BLaER1 treated with 17β-estradiol and CSF1 and Interleukin-3, amounts not matched to agents 10 nM and 100 nM (cell line): ENCODE measurements at regions not wholly inside any gene's neighbourhood (a gene's known extent, or its start where the extent isn't known, plus 50 kb on each side); places are given as distances from the start of the nearest gene placed in this dataset.

Experiments used
- H3K27ac ChIP-seq, 11 experiments: shearing (Covaris generic); formaldehyde crosslinking; 2 replicates each; pipeline ENCODE4 v1.8.1; 2022
- H3K27me3 ChIP-seq, 11 experiments: shearing (Covaris generic); formaldehyde crosslinking; 2 replicates each; pipeline ENCODE4 v1.8.1; 2022
- H3K36me3 ChIP-seq, 11 experiments: shearing (Covaris generic); formaldehyde crosslinking; 2 replicates each; pipeline ENCODE4 v1.8.1; 2022
- H3K4me1 ChIP-seq, 10 experiments: shearing (Covaris generic); formaldehyde crosslinking; 2 replicates each; pipeline ENCODE4 v1.8.1; 2022
- H3K4me2 ChIP-seq, 11 experiments: shearing (Covaris generic); formaldehyde crosslinking; 2 replicates each; pipeline ENCODE4 v1.8.1; 2022
- H3K4me3 ChIP-seq, 10 experiments: shearing (Covaris generic); formaldehyde crosslinking; 2 replicates each; pipeline ENCODE4 v1.8.1; 2022
- H3K9ac ChIP-seq, 11 experiments: shearing (Covaris generic); formaldehyde crosslinking; 2 replicates each; pipeline ENCODE4 v1.8.1; 2022
- H3K9me3 ChIP-seq, 11 experiments: shearing (Covaris generic); formaldehyde crosslinking; replicated peaks in 1 of 11; 2 replicates each; pipeline ENCODE4 v1.8.1; 2022
- H4K20me1 ChIP-seq, 11 experiments: shearing (Covaris generic); formaldehyde crosslinking; 2 replicates each; pipeline ENCODE4 v1.8.1; 2022
- Cebpa-rat ChIP-seq, 11 experiments: shearing (Covaris generic); IDR thresholded peaks; 2 replicates each; pipeline ENCODE4 v1.8.1; 2022

GRCh38 chr1:214977110-214977509 lies 105.4 kb upstream of the KCNK2 start:
- Histone ChIP-seq H3K27ac (no peak overlapping the region), H3K9ac (no peak overlapping the region), H3K27me3 (no peaks in the 10 kb centered on the region), H3K4me3 (no peak overlapping the region), H4K20me1 (no peaks in the 10 kb centered on the region), H3K36me3 (no peaks in the 10 kb centered on the region), H3K9me3 (no peaks in the 10 kb centered on the region), H3K4me2 (no peak overlapping the region), H3K4me1 (no peaks in the 10 kb centered on the region)
- TF ChIP-seq Cebpa-rat (IDR thresholded peaks at IDR 0.05), result no peak

GRCh38 chr1:214977700-214978374 lies 104.7 kb upstream of the KCNK2 start:
- Histone ChIP-seq H3K36me3 (no peaks in the 10 kb centered on the region), H3K27me3 (no peaks in the 10 kb centered on the region), H4K20me1 (no peaks in the 10 kb centered on the region), H3K9ac (no peak overlapping the region), H3K9me3 (no peaks in the 10 kb centered on the region), H3K4me3 (no peak overlapping the region), H3K4me2 (no peak overlapping the region), H3K27ac (no peak overlapping the region), H3K4me1 (no peaks in the 10 kb centered on the region)
- TF ChIP-seq Cebpa-rat (IDR thresholded peaks at IDR 0.05), result no peak

- Histone ChIP-seq H3K9me3 (no peaks in the 10 kb centered on the region), H3K27me3 (no peaks in the 10 kb centered on the region), H3K4me3 (no peak overlapping the region), H4K20me1 (no peaks in the 10 kb centered on the region), H3K4me1 (no peaks in the 10 kb centered on the region), H3K36me3 (no peaks in the 10 kb centered on the region), H3K27ac (no peak overlapping the region), H3K4me2 (no peak overlapping the region), H3K9ac (no peak overlapping the region)
- no peak for TF ChIP-seq Cebpa-rat (IDR thresholded peaks at IDR 0.05)
Observed at GRCh38 chr1:214979191-214979590, 103.3 kb upstream of the KCNK2 start.

DNA sequence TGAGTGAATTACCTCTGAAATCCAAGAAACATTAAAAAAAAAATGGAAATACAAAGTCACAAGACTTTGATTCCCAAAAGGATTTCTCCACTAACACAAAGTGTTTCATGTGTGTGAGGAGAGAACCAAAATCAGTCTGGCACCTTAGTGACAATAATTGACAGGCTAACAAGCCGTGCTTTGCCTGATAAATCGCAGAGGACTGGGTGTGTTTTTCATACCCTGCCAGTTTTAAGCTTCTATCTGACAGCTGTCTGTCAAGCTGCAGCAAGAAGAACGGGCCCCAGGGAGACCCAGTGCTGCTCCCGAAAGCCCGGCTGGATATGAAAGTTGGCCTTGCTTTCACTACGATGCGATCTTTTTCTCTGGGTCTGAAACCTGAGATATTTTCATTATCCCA lies 101.6 kb upstream of the KCNK2 start:
- Histone ChIP-seq H3K4me3 (no peak overlapping the region), H3K36me3 (no peaks in the 10 kb centered on the region), H3K4me1 (no peaks in the 10 kb centered on the region), H4K20me1 (no peaks in the 10 kb centered on the region), H3K4me2 (no peak overlapping the region), H3K27me3 (no peaks in the 10 kb centered on the region), H3K27ac (no peak overlapping the region), H3K9ac (no peak overlapping the region), H3K9me3 (peaks cover 0 to 3% (median 0%) of the 10 kb centered on the region in 11 experiments; a peak in 1 of 22 replicates)
- TF ChIP-seq Cebpa-rat (IDR thresholded peaks at IDR 0.05), result no peak

- Histone ChIP-seq H3K9me3 (peaks cover 0 to 3% (median 0%) of the 10 kb centered on the region in 11 experiments; a peak in 1 of 22 replicates), H3K36me3 (no peaks in the 10 kb centered on the region), H3K4me2 (no peak overlapping the region)
Observed at GRCh38 chr1:214983126-214983869, 99.2 kb upstream of the KCNK2 start.

DNA sequence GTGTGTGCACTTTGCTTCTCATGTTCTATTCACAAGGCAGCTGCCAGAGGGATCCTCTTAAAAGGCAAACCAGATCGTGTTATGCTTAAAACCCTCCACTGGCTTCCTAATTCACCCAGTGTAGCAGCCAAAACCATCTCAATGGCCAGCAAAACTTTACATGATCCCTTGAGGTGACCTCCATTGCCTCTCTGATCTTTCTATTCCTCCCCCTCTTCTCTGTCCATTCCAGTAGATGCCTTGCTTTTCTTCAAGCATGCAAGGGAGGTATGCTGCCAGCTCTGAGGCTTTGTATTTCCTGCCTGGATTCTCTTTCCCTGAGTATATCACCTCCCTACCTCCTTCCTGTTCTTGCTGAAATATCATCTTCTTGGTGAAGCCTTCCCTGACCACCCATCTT lies 93.2 kb upstream of the KCNK2 start:
- Histone ChIP-seq H3K27me3 (no peaks in the 10 kb centered on the region), H3K4me1 (peaks cover 0 to 7% (median 0%) of the 10 kb centered on the region in 10 experiments; a peak in 3 of 20 replicates)

More at GRCh38 chr1:214983126-214983869, 99.2 kb upstream of the KCNK2 start:
- H4K20me1 ChIP-seq, result no peaks in the 10 kb centered on the region
- H3K4me3 ChIP-seq, result no peak overlapping the region
- TF ChIP-seq Cebpa-rat (IDR thresholded peaks at IDR 0.05), result no peak
- no peak overlapping the region for H3K27ac ChIP-seq
- H3K27me3 ChIP-seq, result no peaks in the 10 kb centered on the region
- no peak overlapping the region for H3K9ac ChIP-seq
- no peaks in the 10 kb centered on the region for H3K4me1 ChIP-seq

DNA sequence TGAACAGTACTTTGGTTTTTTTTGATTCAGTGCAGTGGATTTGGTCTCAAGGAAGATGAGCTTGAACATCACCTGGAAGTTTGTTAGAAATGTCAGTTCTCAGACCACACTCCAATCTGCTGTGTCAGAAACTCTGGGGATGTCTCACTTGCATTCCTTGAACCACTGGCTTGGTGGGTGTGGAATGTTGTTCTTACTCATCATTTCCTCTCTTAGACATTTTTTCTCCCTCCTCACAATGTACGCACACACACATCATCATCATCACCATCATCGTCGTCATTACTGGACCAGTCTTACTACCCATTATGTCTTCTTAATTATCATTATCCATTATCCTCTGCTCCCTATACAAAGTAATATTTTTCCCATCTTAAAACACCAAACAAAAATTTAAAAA lies 91.9 kb upstream of the KCNK2 start:
- Histone ChIP-seq H3K27me3 (no peaks in the 10 kb centered on the region), H3K27ac (no peak overlapping the region), H3K9ac (no peak overlapping the region)

More for the DNA sequence above, 93.2 kb upstream of the KCNK2 start:
- no peak overlapping the region for H3K9ac ChIP-seq
- H4K20me1 ChIP-seq, result no peaks in the 10 kb centered on the region
- TF ChIP-seq Cebpa-rat (IDR thresholded peaks at IDR 0.05), result no peak
- H3K4me3 ChIP-seq, result no peak overlapping the region
- H3K27ac ChIP-seq, result no peak overlapping the region
- H3K36me3 ChIP-seq, result no peaks in the 10 kb centered on the region
- no peak overlapping the region for H3K4me2 ChIP-seq
- peaks cover 0 to 3% (median 0%) of the 10 kb centered on the region in 11 experiments; a peak in 1 of 22 replicates for H3K9me3 ChIP-seq

DNA sequence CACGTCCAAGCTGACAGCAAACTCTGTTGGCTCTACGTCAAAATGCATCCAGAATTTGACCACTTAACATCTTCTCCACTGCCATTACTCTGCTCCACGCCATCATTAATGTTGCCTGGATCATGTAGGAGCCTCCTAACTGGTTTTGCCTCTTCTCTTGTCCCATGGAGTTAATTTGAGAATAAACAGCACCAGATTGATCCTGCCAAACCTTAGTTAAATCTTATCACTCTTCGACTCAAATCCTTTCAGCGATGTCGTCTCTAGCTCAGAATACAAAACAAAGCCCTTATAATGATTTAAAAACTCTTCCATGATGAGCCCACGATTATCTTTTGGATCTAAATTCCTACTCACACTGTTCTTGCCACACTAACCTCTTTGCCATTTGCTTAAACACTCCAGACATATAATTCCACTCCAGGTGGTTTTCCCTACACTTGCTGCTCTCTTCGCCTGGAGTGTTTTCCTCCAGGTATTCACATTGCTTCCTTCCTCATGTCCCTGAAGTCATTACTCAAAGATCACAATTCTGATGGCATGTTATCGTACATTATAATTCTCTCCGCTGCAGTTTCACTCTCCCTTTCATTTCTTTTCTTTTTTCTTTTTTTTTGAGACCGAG lies 90.7 kb upstream of the KCNK2 start:
- H3K27me3 ChIP-seq, result no peaks in the 10 kb centered on the region
- no peak overlapping the region for H3K9ac ChIP-seq
- TF ChIP-seq Cebpa-rat (IDR thresholded peaks at IDR 0.05), result no peak
- no peaks in the 10 kb centered on the region for H3K9me3 ChIP-seq
- H3K4me2 ChIP-seq, result no peak overlapping the region
- H3K27ac ChIP-seq, result no peak overlapping the region
- no peak overlapping the region for H3K4me3 ChIP-seq
- H3K36me3 ChIP-seq, result no peaks in the 10 kb centered on the region
- H3K4me1 ChIP-seq, result peaks cover 0 to 7% (median 0%) of the 10 kb centered on the region in 10 experiments; a peak in 3 of 20 replicates
- no peaks in the 10 kb centered on the region for H4K20me1 ChIP-seq

More for the DNA sequence above, 91.9 kb upstream of the KCNK2 start:
- no peaks in the 10 kb centered on the region for H3K9me3 ChIP-seq
- H3K4me3 ChIP-seq, result no peak overlapping the region
- H4K20me1 ChIP-seq, result no peaks in the 10 kb centered on the region
- peak overlapping the region in 2 of 11 experiments; percentile 13 to 30; a peak in 2 of 22 replicates for H3K4me2 ChIP-seq
- no peaks in the 10 kb centered on the region for H3K36me3 ChIP-seq
- TF ChIP-seq Cebpa-rat (IDR thresholded peaks at IDR 0.05), result no peak
- peaks cover 0 to 7% (median 0%) of the 10 kb centered on the region in 10 experiments; a peak in 3 of 20 replicates for H3K4me1 ChIP-seq

GRCh38 chr1:214993419-214993818 lies 89.1 kb upstream of the KCNK2 start:
- no peak overlapping the region for H3K4me3 ChIP-seq
- no peak overlapping the region for H3K9ac ChIP-seq
- TF ChIP-seq Cebpa-rat (IDR thresholded peaks at IDR 0.05), result no peak
- no peaks in the 10 kb centered on the region for H4K20me1 ChIP-seq
- H3K4me1 ChIP-seq, result peaks cover 0 to 7% (median 0%) of the 10 kb centered on the region in 10 experiments; a peak in 3 of 20 replicates
- H3K4me2 ChIP-seq, result no peak overlapping the region
- H3K36me3 ChIP-seq, result no peaks in the 10 kb centered on the region
- no peaks in the 10 kb centered on the region for H3K27me3 ChIP-seq
- no peaks in the 10 kb centered on the region for H3K9me3 ChIP-seq
- no peak overlapping the region for H3K27ac ChIP-seq
